CD14-positive monocyte (primary cell): ENCODE measurements at regions not wholly inside any gene's neighbourhood (a gene's known extent, or its start where the extent isn't known, plus 50 kb on each side); places are given as distances from the start of the nearest gene placed in this dataset.

ENCODE experiments used
- DNase-seq, 3 donors: peaks; one replicate each; pipeline ENCODE4 v3.0.0-alpha.2; 2011 to 2022
- H2AFZ ChIP-seq: 2 replicates; pipeline ENCODE4 v1.6.0; 2012; ENCODE audit warnings: mild to moderate bottlenecking, low read depth, low read length, inconsistent platforms; ENCODE audit not compliant: insufficient read depth, poor library complexity, severe bottlenecking
- H3K27ac ChIP-seq, 2 donors: 1 replicate in 1 of 2; 2 replicates in 1 of 2; pipeline ENCODE4 v1.5.1; 2012 to 2013; ENCODE audit warnings: low read length in 2 of 2, control low read depth in 1 of 2, inconsistent platforms in 1 of 2, low read depth in 1 of 2, mild to moderate bottlenecking in 1 of 2
- H3K27me3 ChIP-seq, 2 donors: one replicate each; pipeline versions ENCODE4 v1.6.0 to v1.6.1; 2011 to 2013; ENCODE audit warnings: low read length in 2 of 2; ENCODE audit not compliant: control insufficient read depth in 2 of 2, insufficient read depth in 2 of 2
- H3K36me3 ChIP-seq, 2 donors: replicated peaks in 1 of 2; 1 replicate in 1 of 2; 2 replicates in 1 of 2; pipeline versions ENCODE4 v1.5.1 to v1.6.1; 2012 to 2013; ENCODE audit warnings: low read length in 2 of 2, control low read depth in 1 of 2, inconsistent platforms in 1 of 2, mild to moderate bottlenecking in 1 of 2; ENCODE audit not compliant: insufficient read depth in 2 of 2, control insufficient read depth in 1 of 2
- H3K4me1 ChIP-seq, 2 donors: 1 replicate in 1 of 2; 2 replicates in 1 of 2; pipeline versions ENCODE4 v1.5.1 to v1.6.1; 2012 to 2013; ENCODE audit warnings: low read length in 2 of 2, control low read depth in 1 of 2, inconsistent platforms in 1 of 2, mild to moderate bottlenecking in 1 of 2, moderate library complexity in 1 of 2; ENCODE audit not compliant: insufficient read depth in 2 of 2, control insufficient read depth in 1 of 2
- H3K4me2 ChIP-seq: replicated peaks from 2 replicates; pipeline ENCODE3; 2012; ENCODE audit warnings: low read length, moderate library complexity, mild to moderate bottlenecking; ENCODE audit not compliant: poor library complexity, severe bottlenecking; ENCODE audit errors: extremely low read depth
- H3K4me3 ChIP-seq, 3 experiments: fragments of 200-600 bp in 1 of 3; sonication (generic) in 1 of 3; replicated peaks in 1 of 3; 1 replicate in 2 of 3; 2 replicates in 1 of 3; pipeline ENCODE4 v1.5.1; 2011 to 2013; ENCODE audit warnings: low read length in 3 of 3, mild to moderate bottlenecking in 3 of 3, control low read depth in 2 of 3, low read depth in 2 of 3, inconsistent platforms in 1 of 3, moderate library complexity in 1 of 3
- H3K79me2 ChIP-seq: 2 replicates; pipeline ENCODE4 v1.6.0; 2012; ENCODE audit warnings: mild to moderate bottlenecking, control low read depth, inconsistent platforms, low read length, moderate library complexity; ENCODE audit not compliant: insufficient read depth
- H3K9ac ChIP-seq: 2 replicates; pipeline ENCODE4 v1.6.0; 2017; ENCODE audit warnings: low read length, mild to moderate bottlenecking; ENCODE audit not compliant: insufficient read depth, poor library complexity, severe bottlenecking
- H3K9me3 ChIP-seq, 2 donors: replicated peaks in 1 of 2; 1 replicate in 1 of 2; 2 replicates in 1 of 2; pipeline versions ENCODE4 v1.5.1 to v1.6.1; 2012 to 2013; ENCODE audit warnings: low read length in 2 of 2, control low read depth in 1 of 2; ENCODE audit not compliant: control insufficient read depth in 1 of 2, insufficient read depth in 1 of 2
- H4K20me1 ChIP-seq: 2 replicates; pipeline ENCODE4 v1.6.0; 2012; ENCODE audit warnings: mild to moderate bottlenecking, low read length, control low read depth, moderate library complexity; ENCODE audit not compliant: insufficient read depth
- H3K27ac Mint-ChIP-seq, 7 donors: one replicate each; pipeline ENCODE4 v1.8.0; 2020; ENCODE audit warnings: mild to moderate bottlenecking in 7 of 7, mixed read lengths in 7 of 7, moderate library complexity in 6 of 7, inconsistent platforms in 2 of 7
- H3K27me3 Mint-ChIP-seq, 3 donors: one replicate each; pipeline ENCODE4 v1.8.0; 2021 to 2022; ENCODE audit warnings: low read depth in 3 of 3, mild to moderate bottlenecking in 3 of 3, mixed read lengths in 3 of 3, moderate library complexity in 3 of 3, inconsistent platforms in 1 of 3
- H3K36me3 Mint-ChIP-seq, 2 donors: one replicate each; pipeline ENCODE4 v1.8.0; 2020; ENCODE audit warnings: mixed read lengths in 2 of 2, inconsistent platforms in 1 of 2, mild to moderate bottlenecking in 1 of 2
- H3K4me1 Mint-ChIP-seq: one replicate; pipeline ENCODE4 v1.8.0; 2020; ENCODE audit warnings: mild to moderate bottlenecking, mixed read lengths
- H3K4me3 Mint-ChIP-seq, 2 donors: one replicate each; pipeline ENCODE4 v1.8.0; 2020; ENCODE audit warnings: mild to moderate bottlenecking in 2 of 2, mixed read lengths in 2 of 2, moderate library complexity in 1 of 2
- H3K9me3 Mint-ChIP-seq, 7 donors: one replicate each; pipeline ENCODE4 v1.8.0; 2020 to 2022; ENCODE audit warnings: mixed read lengths in 7 of 7, mild to moderate bottlenecking in 6 of 7, moderate library complexity in 6 of 7, inconsistent platforms in 2 of 7
- WGBS: methylation state at CpG from one replicate; pipeline ENCODE4 v1.1.5; 2013; ENCODE audit warnings: missing lambda C conversion rate; ENCODE audit not compliant: insufficient coverage; 5-methylcytosine and 5-hydroxymethylcytosine counted together
- intact Hi-C, 2 donors: fragments of 100-400 bp; cut with micrococcal nuclease; formaldehyde crosslinking; loops; one replicate each; pipeline versions ENCODE4 v1.15.0 to v1.15.1; 2023
- TF ChIP-seq, protein P1 (sequence below): fragments of 200-600 bp; IDR thresholded peaks from one replicate; pipeline ENCODE4 v1.8.0; 2022; ENCODE audit warnings: antibody characterized with exemption, mild to moderate bottlenecking

DNA sequence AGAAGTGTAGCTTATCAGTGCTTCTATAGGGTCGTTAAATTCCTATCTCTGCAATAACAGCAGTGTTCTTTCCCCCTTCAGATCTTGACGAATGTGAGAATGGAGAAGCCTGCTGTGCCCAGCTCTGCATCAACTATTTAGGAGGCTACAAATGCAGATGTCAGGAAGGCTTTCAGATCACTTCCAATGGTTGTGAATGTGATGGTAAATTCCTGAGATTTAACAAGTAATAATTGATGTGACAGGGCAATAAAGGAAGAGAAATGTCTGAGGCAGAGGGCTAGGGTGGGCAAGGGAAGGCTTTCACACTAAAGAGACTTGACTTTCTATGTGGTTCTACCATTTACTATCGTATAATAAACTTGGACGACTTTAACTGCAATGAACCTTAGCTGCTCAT is 711.7 kb upstream of the GOLIM4 start:
- intact Hi-C loops: no loop called here
- H3K27ac ChIP-seq: no peak overlapping the region
- TF ChIP-seq, protein P1, sequence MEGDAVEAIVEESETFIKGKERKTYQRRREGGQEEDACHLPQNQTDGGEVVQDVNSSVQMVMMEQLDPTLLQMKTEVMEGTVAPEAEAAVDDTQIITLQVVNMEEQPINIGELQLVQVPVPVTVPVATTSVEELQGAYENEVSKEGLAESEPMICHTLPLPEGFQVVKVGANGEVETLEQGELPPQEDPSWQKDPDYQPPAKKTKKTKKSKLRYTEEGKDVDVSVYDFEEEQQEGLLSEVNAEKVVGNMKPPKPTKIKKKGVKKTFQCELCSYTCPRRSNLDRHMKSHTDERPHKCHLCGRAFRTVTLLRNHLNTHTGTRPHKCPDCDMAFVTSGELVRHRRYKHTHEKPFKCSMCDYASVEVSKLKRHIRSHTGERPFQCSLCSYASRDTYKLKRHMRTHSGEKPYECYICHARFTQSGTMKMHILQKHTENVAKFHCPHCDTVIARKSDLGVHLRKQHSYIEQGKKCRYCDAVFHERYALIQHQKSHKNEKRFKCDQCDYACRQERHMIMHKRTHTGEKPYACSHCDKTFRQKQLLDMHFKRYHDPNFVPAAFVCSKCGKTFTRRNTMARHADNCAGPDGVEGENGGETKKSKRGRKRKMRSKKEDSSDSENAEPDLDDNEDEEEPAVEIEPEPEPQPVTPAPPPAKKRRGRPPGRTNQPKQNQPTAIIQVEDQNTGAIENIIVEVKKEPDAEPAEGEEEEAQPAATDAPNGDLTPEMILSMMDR: no peak
- H3K9me3 ChIP-seq: no peaks in the 10 kb centered on the region
- H3K79me2 ChIP-seq: no peaks in the 10 kb centered on the region
- no peaks in the 10 kb centered on the region for H3K4me1 Mint-ChIP-seq
- no peaks in the 10 kb centered on the region for H3K27me3 Mint-ChIP-seq
- no peaks in the 10 kb centered on the region for H3K36me3 Mint-ChIP-seq
- no peaks in the 10 kb centered on the region for H3K4me1 ChIP-seq
- no peak overlapping the region for H2AFZ ChIP-seq
- H4K20me1 ChIP-seq: no peaks in the 10 kb centered on the region
- no peak overlapping the region for H3K9ac ChIP-seq
- H3K4me2 ChIP-seq: no peak overlapping the region
- no CpG with 5 or more reads among the region's 4 CpGs for WGBS
- H3K4me3 ChIP-seq: no peak overlapping the region
- H3K36me3 ChIP-seq: no peaks in the 10 kb centered on the region
- H3K9me3 Mint-ChIP-seq: peaks cover 0 to 2% (median 0%) of the 10 kb centered on the region in 7 donors
- H3K27me3 ChIP-seq: no peaks in the 10 kb centered on the region
- H3K27ac Mint-ChIP-seq: no peak overlapping the region
- no peak for DNase-seq
- H3K4me3 Mint-ChIP-seq: no peak overlapping the region

DNA sequence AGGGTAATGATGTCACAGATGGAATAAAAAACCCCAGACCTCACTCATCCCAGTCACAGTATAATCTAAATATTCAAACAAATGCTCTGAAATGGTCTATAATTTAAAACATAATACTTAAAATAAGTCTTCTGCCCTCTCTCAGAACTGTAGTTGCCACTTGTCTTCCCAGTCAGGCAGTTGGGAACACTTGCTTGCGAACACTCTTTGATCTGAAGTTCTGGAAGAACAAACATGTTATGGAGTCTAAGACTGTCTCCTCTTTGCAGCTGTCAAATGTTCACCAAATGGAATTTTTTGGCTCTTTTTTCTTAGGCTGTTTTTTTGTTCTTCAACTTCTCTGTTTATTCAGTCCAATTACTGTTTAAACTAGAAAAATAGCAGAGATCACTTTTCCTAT is 711.1 kb upstream of the GOLIM4 start:
- Mint-ChIP-seq H3K9me3 (peaks cover 0 to 2% (median 0%) of the 10 kb centered on the region in 7 donors), H3K4me3 (no peak overlapping the region), H3K4me1 (no peaks in the 10 kb centered on the region), H3K36me3 (no peaks in the 10 kb centered on the region), H3K27ac (no peak overlapping the region), H3K27me3 (no peaks in the 10 kb centered on the region)
- Histone ChIP-seq H3K4me2 (no peak overlapping the region), H2AFZ (no peak overlapping the region), H3K36me3 (no peaks in the 10 kb centered on the region), H3K27me3 (no peaks in the 10 kb centered on the region), H3K4me3 (no peak overlapping the region), H4K20me1 (no peaks in the 10 kb centered on the region), H3K4me1 (no peaks in the 10 kb centered on the region), H3K27ac (no peak overlapping the region), H3K79me2 (no peaks in the 10 kb centered on the region), H3K9ac (no peak overlapping the region), H3K9me3 (no peaks in the 10 kb centered on the region)
- no peak for DNase-seq
- TF ChIP-seq, protein P1: no peak
- intact Hi-C loops: no loop called here
- WGBS: no CpG with 5 or more reads among the region's 1 CpG
